Epithelial cell of proximal tubule (primary cell): ENCODE measurements at regions not wholly inside any gene's neighbourhood (a gene's known extent, or its start where the extent isn't known, plus 50 kb on each side); places are given as distances from the start of the nearest gene placed in this dataset.

Experiments
- DNase-seq: peaks from one replicate; pipeline ENCODE4 v3.0.0-alpha.2; 2011; ENCODE audit warnings: low read depth
- H3K4me3 ChIP-seq: 2 replicates; pipeline ENCODE4 v1.5.1; 2011; ENCODE audit warnings: low read depth, mild to moderate bottlenecking, low read length
- TF ChIP-seq, protein P1 (sequence below): conservative IDR thresholded peaks from 2 replicates; pipeline ENCODE4 v1.5.1; 2012; ENCODE audit warnings: low read depth, mild to moderate bottlenecking, low read length

DNA sequence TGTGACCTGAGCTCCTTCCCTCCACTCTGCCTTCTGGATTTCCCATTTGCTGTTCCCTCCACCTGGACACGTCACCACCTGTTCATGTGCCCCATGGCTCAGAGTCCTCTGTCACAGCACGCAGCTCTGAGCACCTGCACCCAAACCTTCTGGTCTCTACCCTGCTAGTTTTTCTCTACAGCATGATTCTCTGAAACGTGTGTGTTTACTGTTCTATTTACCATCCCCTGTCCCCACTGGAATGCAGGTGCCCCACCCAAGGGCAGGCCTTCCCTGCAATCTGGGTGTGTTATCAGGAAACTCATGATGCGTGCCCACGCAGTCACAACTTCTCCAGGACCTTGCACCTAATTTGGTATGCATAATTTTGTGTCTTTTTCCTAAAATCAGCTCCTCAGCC lies 284.4 kb upstream of the IGFBP3 start:
- H3K4me3 ChIP-seq = no peak overlapping the region
- DNase-seq = no peak
- TF ChIP-seq, protein P1, sequence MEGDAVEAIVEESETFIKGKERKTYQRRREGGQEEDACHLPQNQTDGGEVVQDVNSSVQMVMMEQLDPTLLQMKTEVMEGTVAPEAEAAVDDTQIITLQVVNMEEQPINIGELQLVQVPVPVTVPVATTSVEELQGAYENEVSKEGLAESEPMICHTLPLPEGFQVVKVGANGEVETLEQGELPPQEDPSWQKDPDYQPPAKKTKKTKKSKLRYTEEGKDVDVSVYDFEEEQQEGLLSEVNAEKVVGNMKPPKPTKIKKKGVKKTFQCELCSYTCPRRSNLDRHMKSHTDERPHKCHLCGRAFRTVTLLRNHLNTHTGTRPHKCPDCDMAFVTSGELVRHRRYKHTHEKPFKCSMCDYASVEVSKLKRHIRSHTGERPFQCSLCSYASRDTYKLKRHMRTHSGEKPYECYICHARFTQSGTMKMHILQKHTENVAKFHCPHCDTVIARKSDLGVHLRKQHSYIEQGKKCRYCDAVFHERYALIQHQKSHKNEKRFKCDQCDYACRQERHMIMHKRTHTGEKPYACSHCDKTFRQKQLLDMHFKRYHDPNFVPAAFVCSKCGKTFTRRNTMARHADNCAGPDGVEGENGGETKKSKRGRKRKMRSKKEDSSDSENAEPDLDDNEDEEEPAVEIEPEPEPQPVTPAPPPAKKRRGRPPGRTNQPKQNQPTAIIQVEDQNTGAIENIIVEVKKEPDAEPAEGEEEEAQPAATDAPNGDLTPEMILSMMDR = no peak

GRCh38 chr7:46203926-46204325 lies 282.9 kb upstream of the IGFBP3 start:
- TF ChIP-seq, protein P1 = no peak
- no peak overlapping the region for H3K4me3 ChIP-seq
- DNase-seq = no peak

- no peak overlapping the region for H3K4me3 ChIP-seq
- DNase-seq = no peak
- TF ChIP-seq, protein P1 = no peak
Measured at GRCh38 chr7:46202379-46202778, 281.3 kb upstream of the IGFBP3 start.

- H3K4me3 ChIP-seq = no peak overlapping the region
- DNase-seq = no peak
- TF ChIP-seq, protein P1 = no peak
Measured at GRCh38 chr7:46201961-46202360, 280.9 kb upstream of the IGFBP3 start.

GRCh38 chr7:46198701-46199100 lies 277.6 kb upstream of the IGFBP3 start:
- TF ChIP-seq, protein P1 = no peak
- no peak for DNase-seq
- no peak overlapping the region for H3K4me3 ChIP-seq

- H3K4me3 ChIP-seq = no peak overlapping the region
- no peak for DNase-seq
- TF ChIP-seq, protein P1 = no peak
Measured at GRCh38 chr7:46197785-46198540, 276.9 kb upstream of the IGFBP3 start.

- TF ChIP-seq, protein P1 = no peak
- H3K4me3 ChIP-seq = no peak overlapping the region
- DNase-seq = no peak
Measured at GRCh38 chr7:46195934-46196333, 274.9 kb upstream of the IGFBP3 start.
